DOHH2 (cell line): ENCODE measurements at regions not wholly inside any gene's neighbourhood (a gene's known extent, or its start where the extent isn't known, plus 50 kb on each side); places are given as distances from the start of the nearest gene placed in this dataset.

Experiments
- H3F3A ChIP-seq: fragments of 200-600 bp; sonication (generic), shearing (Covaris generic); 2 replicates; pipeline ENCODE4 v1.6.0; 2016; ENCODE audit warnings: antibody characterized with exemption, mild to moderate bottlenecking; ENCODE audit not compliant: control insufficient read depth, insufficient read depth
- H3K27ac ChIP-seq: fragments of 200-600 bp; sonication (generic); 2 replicates; pipeline ENCODE4 v1.5.1; 2014; ENCODE audit warnings: low read depth, mild to moderate bottlenecking, low read length, moderate library complexity
- H3K27me3 ChIP-seq: fragments of 200-600 bp; sonication (generic); 2 replicates; pipeline ENCODE4 v1.6.1; 2014; ENCODE audit warnings: mild to moderate bottlenecking, low read length, mixed read lengths; ENCODE audit not compliant: control insufficient read depth
- H3K36me3 ChIP-seq: fragments of 200-600 bp; sonication (generic); 2 replicates; pipeline ENCODE4 v1.6.1; 2014; ENCODE audit warnings: mild to moderate bottlenecking, low read length, moderate library complexity, mixed read lengths; ENCODE audit not compliant: control insufficient read depth
- H3K4me1 ChIP-seq: fragments of 200-600 bp; sonication (generic); 2 replicates; pipeline ENCODE4 v1.6.1; 2014; ENCODE audit warnings: mild to moderate bottlenecking, low read length, mixed read lengths; ENCODE audit not compliant: control insufficient read depth
- H3K4me2 ChIP-seq: fragments of 200-600 bp; sonication (generic); 2 replicates; pipeline ENCODE4 v1.6.0; 2014; ENCODE audit warnings: mild to moderate bottlenecking, low read length, moderate library complexity
- H3K4me3 ChIP-seq: fragments of 200-600 bp; sonication (generic); 2 replicates; pipeline ENCODE4 v1.5.1; 2014; ENCODE audit warnings: mild to moderate bottlenecking, low read length, mixed read lengths
- H3K79me2 ChIP-seq: fragments of 200-600 bp; sonication (generic); 2 replicates; pipeline ENCODE4 v1.6.1; 2014; ENCODE audit warnings: mild to moderate bottlenecking, low read length, mixed read lengths; ENCODE audit not compliant: control insufficient read depth
- H3K9me2 ChIP-seq: fragments of 200-600 bp; sonication (generic); replicated peaks from 2 replicates; pipeline ENCODE4 v1.6.1; 2014; ENCODE audit warnings: mild to moderate bottlenecking, low read length, mixed read lengths; ENCODE audit not compliant: control insufficient read depth
- H3K9me3 ChIP-seq: fragments of 200-600 bp; sonication (generic); 2 replicates; pipeline ENCODE4 v1.6.1; 2014; ENCODE audit warnings: antibody characterized with exemption, low read length, mixed read lengths; ENCODE audit not compliant: control insufficient read depth, insufficient read depth
- H4K20me1 ChIP-seq: fragments of 200-600 bp; sonication (generic); 2 replicates; pipeline ENCODE4 v1.6.0; 2014; ENCODE audit warnings: low read depth, mild to moderate bottlenecking, antibody characterized with exemption, low read length, moderate library complexity; ENCODE audit not compliant: control insufficient read depth, insufficient read depth
- EZH2phosphoT487 ChIP-seq: fragments of 200-600 bp; sonication (generic); IDR thresholded peaks from 2 replicates; pipeline ENCODE4 v1.6.1; 2017; ENCODE audit warnings: borderline replicate concordance, mild to moderate bottlenecking, antibody characterized with exemption, low read length, moderate library complexity, mixed read lengths
- TF ChIP-seq, protein P1 (sequence below): fragments of 200-600 bp; sonication (generic); IDR thresholded peaks from one replicate; pipeline ENCODE4 v1.5.1; 2014; ENCODE audit warnings: antibody characterized with exemption, mild to moderate bottlenecking, low read depth, low read length; ENCODE audit not compliant: poor library complexity, severe bottlenecking

DNA sequence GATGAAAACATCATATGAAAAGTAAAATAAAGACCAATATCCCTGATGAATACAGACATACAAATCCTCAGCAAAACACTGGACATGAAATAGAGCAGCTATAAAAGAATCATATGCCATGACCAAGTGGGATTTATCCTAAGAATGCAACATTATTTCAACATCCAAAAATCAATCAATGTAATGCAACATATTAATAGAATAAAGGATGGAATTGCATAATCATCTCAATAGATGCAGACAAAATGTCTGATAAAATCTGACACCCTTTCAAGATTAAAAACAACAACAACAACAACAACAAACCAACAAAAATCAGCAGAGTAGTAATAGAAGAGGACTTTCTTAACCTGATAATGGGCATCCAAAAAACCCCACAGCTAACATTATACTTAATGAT, 63.8 kb upstream of the IL1R1 start:
- TF ChIP-seq, protein P1, sequence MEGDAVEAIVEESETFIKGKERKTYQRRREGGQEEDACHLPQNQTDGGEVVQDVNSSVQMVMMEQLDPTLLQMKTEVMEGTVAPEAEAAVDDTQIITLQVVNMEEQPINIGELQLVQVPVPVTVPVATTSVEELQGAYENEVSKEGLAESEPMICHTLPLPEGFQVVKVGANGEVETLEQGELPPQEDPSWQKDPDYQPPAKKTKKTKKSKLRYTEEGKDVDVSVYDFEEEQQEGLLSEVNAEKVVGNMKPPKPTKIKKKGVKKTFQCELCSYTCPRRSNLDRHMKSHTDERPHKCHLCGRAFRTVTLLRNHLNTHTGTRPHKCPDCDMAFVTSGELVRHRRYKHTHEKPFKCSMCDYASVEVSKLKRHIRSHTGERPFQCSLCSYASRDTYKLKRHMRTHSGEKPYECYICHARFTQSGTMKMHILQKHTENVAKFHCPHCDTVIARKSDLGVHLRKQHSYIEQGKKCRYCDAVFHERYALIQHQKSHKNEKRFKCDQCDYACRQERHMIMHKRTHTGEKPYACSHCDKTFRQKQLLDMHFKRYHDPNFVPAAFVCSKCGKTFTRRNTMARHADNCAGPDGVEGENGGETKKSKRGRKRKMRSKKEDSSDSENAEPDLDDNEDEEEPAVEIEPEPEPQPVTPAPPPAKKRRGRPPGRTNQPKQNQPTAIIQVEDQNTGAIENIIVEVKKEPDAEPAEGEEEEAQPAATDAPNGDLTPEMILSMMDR: no peak
- TF ChIP-seq EZH2phosphoT487: no peak
- Histone ChIP-seq H3F3A (no peaks in the 10 kb centered on the region), H3K4me2 (no peak overlapping the region), H3K27me3 (no peaks in the 10 kb centered on the region; the same call in 1 of the 2 replicates), H4K20me1 (no peaks in the 10 kb centered on the region), H3K9me2 (no peaks in the 10 kb centered on the region), H3K27ac (no peak overlapping the region), H3K79me2 (no peaks in the 10 kb centered on the region), H3K36me3 (no peaks in the 10 kb centered on the region), H3K4me3 (no peak overlapping the region), H3K9me3 (no peaks in the 10 kb centered on the region), H3K4me1 (peaks cover 7% of the 10 kb centered on the region)

DNA sequence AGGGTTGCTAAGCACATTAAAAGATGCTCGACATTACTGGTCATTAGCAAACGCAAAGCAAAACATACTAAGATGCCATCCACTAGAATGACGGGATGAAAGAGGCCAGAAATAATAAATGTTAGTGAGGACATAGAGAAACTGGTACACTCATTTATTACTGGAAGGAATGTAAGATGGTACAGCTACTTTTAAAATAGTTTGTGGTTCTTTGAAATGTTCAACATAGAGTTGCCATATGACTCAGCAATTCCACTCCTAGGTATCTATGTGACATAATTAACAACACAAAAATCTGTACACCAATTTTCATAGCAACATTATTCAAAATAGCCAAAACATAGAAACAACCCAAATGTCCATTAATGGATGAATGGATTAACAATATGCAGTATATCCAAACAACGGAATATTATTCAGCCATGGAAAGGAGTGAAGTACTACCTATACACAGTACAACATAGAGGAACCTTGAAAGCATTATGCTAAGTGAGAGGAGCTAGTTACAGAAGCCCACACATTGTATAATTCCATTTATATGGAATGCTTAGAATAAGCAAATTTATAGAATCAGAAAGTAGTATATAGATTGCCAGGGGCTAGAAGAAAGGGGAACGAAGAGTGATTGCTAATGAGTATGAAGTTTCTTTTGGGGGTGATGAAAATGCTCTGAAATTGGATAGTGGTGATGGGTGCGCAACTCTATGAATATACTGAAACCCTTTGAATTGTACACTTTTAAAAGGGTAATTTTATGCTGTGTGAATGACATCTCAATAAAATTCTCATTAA, 61.9 kb upstream of the IL1R1 start:
- no peaks in the 10 kb centered on the region for H3K79me2 ChIP-seq
- no peak for TF ChIP-seq EZH2phosphoT487
- TF ChIP-seq, protein P1: no peak
- no peaks in the 10 kb centered on the region; the same call in 1 of the 2 replicates for H3K27me3 ChIP-seq
- no peak overlapping the region for H3K4me3 ChIP-seq
- peaks cover 7% of the 10 kb centered on the region for H3K4me1 ChIP-seq
- H3K27ac ChIP-seq: no peak overlapping the region
- H3K4me2 ChIP-seq: no peak overlapping the region
- H4K20me1 ChIP-seq: no peaks in the 10 kb centered on the region
- no peaks in the 10 kb centered on the region for H3K36me3 ChIP-seq
- no peaks in the 10 kb centered on the region for H3F3A ChIP-seq
- H3K9me2 ChIP-seq: no peaks in the 10 kb centered on the region
- no peaks in the 10 kb centered on the region for H3K9me3 ChIP-seq

DNA sequence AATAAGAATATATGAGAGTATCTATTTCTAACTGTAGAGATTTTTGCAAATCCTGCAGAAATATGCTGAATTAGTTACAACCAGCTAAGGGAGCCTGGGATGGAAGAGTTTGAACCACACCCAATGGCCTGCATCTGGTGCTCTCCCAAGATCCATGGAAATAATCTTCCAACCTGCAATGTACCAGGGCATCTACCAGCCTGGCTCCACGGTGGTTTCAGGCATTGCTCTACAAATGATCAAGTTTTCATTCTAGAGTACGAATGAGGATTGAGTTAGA, 61.4 kb upstream of the IL1R1 start:
- Histone ChIP-seq H3K9me2 (no peaks in the 10 kb centered on the region), H3K4me3 (no peak overlapping the region), H3K27ac (no peak overlapping the region), H3K4me1 (peaks cover 7% of the 10 kb centered on the region), H3K4me2 (no peak overlapping the region), H3K79me2 (no peaks in the 10 kb centered on the region), H3K27me3 (no peaks in the 10 kb centered on the region; the same call in 1 of the 2 replicates), H4K20me1 (no peaks in the 10 kb centered on the region), H3K9me3 (no peaks in the 10 kb centered on the region), H3K36me3 (no peaks in the 10 kb centered on the region), H3F3A (no peaks in the 10 kb centered on the region)
- TF ChIP-seq, protein P1: no peak
- TF ChIP-seq EZH2phosphoT487: no peak
